Body of pancreas (tissue), 4 donors: ENCODE measurements at regions not wholly inside any gene's neighbourhood (a gene's known extent, or its start where the extent isn't known, plus 50 kb on each side); places are given as distances from the start of the nearest gene placed in this dataset.

ENCODE experiments used
- CTCF ChIP-seq, 7 experiments: fragments of 450-650 bp in 4 of 7; fragments of 200-600 bp in 3 of 7; sonication (generic) in 3 of 7; IDR thresholded peaks; one replicate each; pipeline ENCODE4 v1.5.1; 2016 to 2019; ENCODE audit warnings: antibody characterized with exemption in 7 of 7
- POLR2A ChIP-seq, 3 donors: fragments of 450-650 bp; IDR thresholded peaks; one replicate each; pipeline ENCODE4 v1.6.1; 2016; ENCODE audit warnings: antibody characterized with exemption in 3 of 3, mild to moderate bottlenecking in 2 of 3

GRCh38 chr20:52532674-52533073, 341.1 kb upstream of the ZFP64 start:
- TF ChIP-seq CTCF (IDR thresholded peaks at IDR 0.05), result no peak
- no peak for TF ChIP-seq POLR2A (IDR thresholded peaks at IDR 0.05)
